B cell (primary cell): ENCODE measurements at regions not wholly inside any gene's neighbourhood (a gene's known extent, or its start where the extent isn't known, plus 50 kb on each side); places are given as distances from the start of the nearest gene placed in this dataset.

ENCODE experiments used
- ATAC-seq: fragments of 200-7000 bp; cut with Tn5 transposase; one replicate; pipeline ENCODE4 v1.10.0; 2021; ENCODE audit warnings: low read depth, mild to moderate bottlenecking, moderate number of reproducible peaks, moderate library complexity
- CTCF ChIA-PET: fragments of 350-600 bp; sonication (Branson Sonifier 250); formaldehyde crosslinking; loops from one replicate; lab custom pipeline; 2021; ENCODE audit warnings: antibody characterized with exemption, inconsistent platforms; lab: Charles Lee
- POLR2A ChIA-PET: fragments of 350-600 bp; sonication (Branson Sonifier 250); formaldehyde crosslinking; loops from one replicate; lab custom pipeline; 2021; ENCODE audit warnings: antibody characterized with exemption; lab: Charles Lee
- DNase-seq: peaks from one replicate; pipeline ENCODE4 v3.0.0; 2013
- H2AFZ ChIP-seq: 2 replicates; pipeline ENCODE4 v1.6.1; 2012; ENCODE audit warnings: mild to moderate bottlenecking, low read depth, low read length; ENCODE audit not compliant: insufficient read depth, poor library complexity, severe bottlenecking
- H3K27ac ChIP-seq, 2 donors: 1 replicate in 1 of 2; 2 replicates in 1 of 2; pipeline ENCODE4 v1.5.1; 2012 to 2013; ENCODE audit warnings: low read length in 2 of 2, mild to moderate bottlenecking in 2 of 2, moderate library complexity in 1 of 2
- H3K27me3 ChIP-seq, 4 experiments: fragments of 200-600 bp in 1 of 4; sonication (generic) in 1 of 4; replicated peaks in 1 of 4; 1 replicate in 2 of 4; 2 replicates in 2 of 4; pipeline versions ENCODE4 v1.6.1 to v1.7.0; 2013 to 2016; ENCODE audit warnings: low read length in 3 of 4, mild to moderate bottlenecking in 2 of 4, mixed read lengths in 1 of 4, moderate library complexity in 1 of 4; ENCODE audit not compliant: insufficient read depth in 4 of 4, control insufficient read depth in 3 of 4; ENCODE audit errors: control extremely low read depth in 1 of 4
- H3K36me3 ChIP-seq, 2 experiments: replicated peaks in 1 of 2; 1 replicate in 1 of 2; 2 replicates in 1 of 2; pipeline versions ENCODE4 v1.6.1 to v1.7.1; 2013; ENCODE audit warnings: low read length in 1 of 2; ENCODE audit not compliant: insufficient read depth in 2 of 2, control insufficient read depth in 1 of 2; ENCODE audit errors: control extremely low read depth in 1 of 2, extremely low read depth in 1 of 2
- H3K4me1 ChIP-seq, 2 donors: fragments of 200-600 bp in 1 of 2; sonication (generic) in 1 of 2; 1 replicate in 1 of 2; 2 replicates in 1 of 2; pipeline versions ENCODE4 v1.5.1 to v1.6.1; 2013 to 2017; ENCODE audit warnings: low read length in 2 of 2; ENCODE audit not compliant: control insufficient read depth in 2 of 2, insufficient read depth in 2 of 2
- H3K4me2 ChIP-seq: replicated peaks from 2 replicates; pipeline ENCODE3; 2012; ENCODE audit warnings: mild to moderate bottlenecking, low read depth, low read length; ENCODE audit not compliant: poor library complexity, severe bottlenecking
- H3K4me3 ChIP-seq, 5 experiments: fragments of 200-600 bp in 1 of 5; sonication (generic) in 1 of 5; 1 replicate in 3 of 5; 2 replicates in 2 of 5; pipeline versions ENCODE4 v1.5.1 to v1.7.0; 2011 to 2016; ENCODE audit warnings: low read length in 4 of 5, mild to moderate bottlenecking in 4 of 5, low read depth in 2 of 5, control low read depth in 1 of 5, moderate library complexity in 1 of 5; ENCODE audit not compliant: insufficient read depth in 1 of 5; ENCODE audit errors: control extremely low read depth in 1 of 5, extremely low read depth in 1 of 5
- H3K79me2 ChIP-seq: fragments of 200-600 bp; sonication (generic); one replicate; pipeline ENCODE4 v1.6.0; 2016; ENCODE audit warnings: low read length; ENCODE audit not compliant: control insufficient read depth, insufficient read depth
- H3K9ac ChIP-seq: fragments of 200-600 bp; sonication (generic); 2 replicates; pipeline ENCODE4 v1.6.1; 2017; ENCODE audit warnings: mild to moderate bottlenecking, low read length, moderate library complexity
- H3K9me3 ChIP-seq, 3 donors: one replicate each; pipeline versions ENCODE4 v1.6.1 to v1.7.1; 2013; ENCODE audit warnings: low read length in 2 of 3; ENCODE audit not compliant: control insufficient read depth in 2 of 3, insufficient read depth in 1 of 3; ENCODE audit errors: control extremely low read depth in 1 of 3
- H4K20me1 ChIP-seq: 2 replicates; pipeline ENCODE4 v1.6.0; 2012; ENCODE audit warnings: mild to moderate bottlenecking, low read length; ENCODE audit not compliant: insufficient read depth, control insufficient read depth, poor library complexity, severe bottlenecking
- H3K27ac Mint-ChIP-seq: one replicate; pipeline ENCODE4 v1.8.0; 2021; ENCODE audit warnings: mixed read lengths
- H3K27me3 Mint-ChIP-seq: one replicate; pipeline ENCODE4 v1.8.0; 2021; ENCODE audit warnings: mixed read lengths
- H3K4me1 Mint-ChIP-seq: one replicate; pipeline ENCODE4 v1.8.0; 2021; ENCODE audit warnings: mixed read lengths
- H3K4me3 Mint-ChIP-seq: one replicate; pipeline ENCODE4 v1.8.0; 2021; ENCODE audit warnings: mixed read lengths
- H3K9me3 Mint-ChIP-seq: one replicate; pipeline ENCODE4 v1.8.0; 2022; ENCODE audit warnings: mixed read lengths; ENCODE audit not compliant: insufficient read depth
- EZH2 ChIP-seq: IDR thresholded peaks from 2 replicates; pipeline ENCODE4 v1.6.1; 2012; ENCODE audit warnings: borderline replicate concordance, low read depth, mild to moderate bottlenecking, moderate library complexity, low read length; ENCODE audit not compliant: insufficient read depth, poor library complexity, severe bottlenecking
- WGBS: methylation state at CpG from one replicate; pipeline ENCODE4 v1.1.5; 2013; ENCODE audit warnings: missing lambda C conversion rate; ENCODE audit not compliant: insufficient coverage; 5-methylcytosine and 5-hydroxymethylcytosine counted together
- intact Hi-C: fragments of 100-400 bp; cut with micrococcal nuclease; formaldehyde crosslinking; loops from one replicate; pipeline ENCODE4 v1.10.0; 2022
- TF ChIP-seq, protein P1 (sequence below): fragments of 200-600 bp; IDR thresholded peaks from one replicate; pipeline ENCODE4 v1.8.0; 2022; ENCODE audit warnings: antibody characterized with exemption, mild to moderate bottlenecking

DNA sequence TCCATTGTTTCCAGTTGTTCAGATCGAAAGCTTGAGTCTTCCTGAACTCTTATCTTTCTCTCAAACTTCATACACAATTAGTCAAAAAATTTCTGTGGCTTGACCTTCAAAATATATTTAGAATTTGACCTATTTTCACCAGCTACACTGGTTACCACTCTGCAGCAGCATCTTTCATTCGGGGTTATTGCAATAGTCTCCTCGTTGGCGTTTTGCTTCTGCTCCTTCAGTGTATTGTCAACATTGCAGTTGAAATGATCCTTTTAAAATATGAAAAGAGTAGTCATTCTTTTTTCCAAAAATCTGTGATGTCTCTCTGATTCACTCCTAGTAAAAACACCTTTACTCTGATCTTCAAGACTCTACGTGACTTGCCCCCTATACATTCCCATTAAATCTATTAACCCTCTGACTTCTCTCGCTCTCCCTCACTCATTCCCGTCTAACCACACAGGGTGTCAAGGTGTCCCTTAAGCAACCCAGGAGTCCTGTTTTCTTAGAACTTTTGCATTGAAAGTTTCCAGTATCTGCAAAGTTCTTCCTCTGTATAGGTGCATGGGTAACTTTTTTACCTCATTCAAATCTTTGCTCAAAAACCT, 480.2 kb upstream of the B3GALT2 start:
- no peak overlapping the region for H3K4me3 Mint-ChIP-seq
- H3K27ac ChIP-seq, result no peak overlapping the region
- H3K9me3 ChIP-seq, result no peaks in the 10 kb centered on the region
- no peak overlapping the region for H3K9ac ChIP-seq
- H3K4me1 Mint-ChIP-seq, result no peaks in the 10 kb centered on the region
- ATAC-seq (no peak), DNase-seq (no peak)
- no peaks in the 10 kb centered on the region for H3K79me2 ChIP-seq
- no peak overlapping the region for H3K4me2 ChIP-seq
- no peak overlapping the region for H2AFZ ChIP-seq
- no peaks in the 10 kb centered on the region for H3K27me3 ChIP-seq
- H3K4me3 ChIP-seq, result no peak overlapping the region
- POLR2A ChIA-PET, result no interaction called here
- intact Hi-C loops, result no loop called here
- no peaks in the 10 kb centered on the region for H3K4me1 ChIP-seq
- H3K27me3 Mint-ChIP-seq, result no peaks in the 10 kb centered on the region
- H3K9me3 Mint-ChIP-seq, result peaks cover 2% of the 10 kb centered on the region
- CTCF ChIA-PET, result no interaction called here
- H3K36me3 ChIP-seq, result no peaks in the 10 kb centered on the region
- no peak overlapping the region for H3K27ac Mint-ChIP-seq
- TF ChIP-seq EZH2, result no peak
- TF ChIP-seq, protein P1, sequence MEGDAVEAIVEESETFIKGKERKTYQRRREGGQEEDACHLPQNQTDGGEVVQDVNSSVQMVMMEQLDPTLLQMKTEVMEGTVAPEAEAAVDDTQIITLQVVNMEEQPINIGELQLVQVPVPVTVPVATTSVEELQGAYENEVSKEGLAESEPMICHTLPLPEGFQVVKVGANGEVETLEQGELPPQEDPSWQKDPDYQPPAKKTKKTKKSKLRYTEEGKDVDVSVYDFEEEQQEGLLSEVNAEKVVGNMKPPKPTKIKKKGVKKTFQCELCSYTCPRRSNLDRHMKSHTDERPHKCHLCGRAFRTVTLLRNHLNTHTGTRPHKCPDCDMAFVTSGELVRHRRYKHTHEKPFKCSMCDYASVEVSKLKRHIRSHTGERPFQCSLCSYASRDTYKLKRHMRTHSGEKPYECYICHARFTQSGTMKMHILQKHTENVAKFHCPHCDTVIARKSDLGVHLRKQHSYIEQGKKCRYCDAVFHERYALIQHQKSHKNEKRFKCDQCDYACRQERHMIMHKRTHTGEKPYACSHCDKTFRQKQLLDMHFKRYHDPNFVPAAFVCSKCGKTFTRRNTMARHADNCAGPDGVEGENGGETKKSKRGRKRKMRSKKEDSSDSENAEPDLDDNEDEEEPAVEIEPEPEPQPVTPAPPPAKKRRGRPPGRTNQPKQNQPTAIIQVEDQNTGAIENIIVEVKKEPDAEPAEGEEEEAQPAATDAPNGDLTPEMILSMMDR, result no peak
- 91% methylated on average over 4 of the region's 7 CpGs for WGBS
- H4K20me1 ChIP-seq, result no peaks in the 10 kb centered on the region

DNA sequence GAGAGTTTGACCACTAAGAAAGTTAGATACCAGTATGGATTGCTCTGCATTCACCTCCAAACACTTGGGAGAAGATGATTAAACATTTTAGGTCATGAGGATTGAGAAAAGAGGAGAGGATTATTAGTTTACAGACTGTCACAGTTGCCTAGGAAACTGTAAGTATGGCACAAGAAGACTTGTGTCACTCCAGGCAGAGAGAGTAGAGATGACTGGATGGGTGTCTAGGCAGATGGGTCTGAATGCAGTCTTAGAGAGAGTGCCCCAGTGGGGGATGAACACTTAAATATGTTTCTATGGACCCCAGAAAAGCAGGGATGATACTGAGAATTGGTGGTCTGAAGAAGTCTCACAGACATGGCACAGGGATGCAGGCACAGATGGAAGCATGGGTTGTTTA, 477.6 kb upstream of the B3GALT2 start:
- H3K27ac ChIP-seq, result no peak overlapping the region
- H3K4me1 ChIP-seq, result no peaks in the 10 kb centered on the region
- no peaks in the 10 kb centered on the region for H3K36me3 ChIP-seq
- H2AFZ ChIP-seq, result no peak overlapping the region
- ATAC-seq (no peak), DNase-seq (no peak)
- Mint-ChIP-seq H3K27ac (no peak overlapping the region), H3K4me1 (no peaks in the 10 kb centered on the region), H3K4me3 (no peak overlapping the region), H3K9me3 (no peaks in the 10 kb centered on the region), H3K27me3 (no peaks in the 10 kb centered on the region)
- H3K4me2 ChIP-seq, result no peak overlapping the region
- TF ChIP-seq EZH2, result no peak
- TF ChIP-seq, protein P1, result no peak
- no peaks in the 10 kb centered on the region for H3K27me3 ChIP-seq
- no peaks in the 10 kb centered on the region for H3K79me2 ChIP-seq
- peaks cover 0 to 2% (median 0%) of the 10 kb centered on the region in 3 donors for H3K9me3 ChIP-seq
- ChIA-PET POLR2A (no interaction called here), CTCF (no interaction called here)
- H3K4me3 ChIP-seq, result no peak overlapping the region
- H3K9ac ChIP-seq, result no peak overlapping the region
- no peaks in the 10 kb centered on the region for H4K20me1 ChIP-seq
- intact Hi-C loops, result no loop called here
